GM23338 (cell line): ENCODE measurements at regions not wholly inside any gene's neighbourhood (a gene's known extent, or its start where the extent isn't known, plus 50 kb on each side); places are given as distances from the start of the nearest gene placed in this dataset.

Experiments used
- JUNB ChIP-seq: IDR thresholded peaks from one replicate; pipeline ENCODE4 v1.6.1; 2016; ENCODE audit warnings: antibody characterized with exemption; ENCODE audit not compliant: unreplicated experiment
- NANOG ChIP-seq: IDR thresholded peaks from 2 replicates; pipeline ENCODE4 v1.6.1; 2016; ENCODE audit warnings: antibody characterized with exemption, borderline replicate concordance
- REST ChIP-seq: IDR thresholded peaks from one replicate; pipeline ENCODE4 v1.6.1; 2018; ENCODE audit warnings: antibody characterized with exemption; ENCODE audit not compliant: unreplicated experiment
- ZNF331 ChIP-seq: fragments of 250-450 bp; sonication (Bioruptor Pico); IDR thresholded peaks from 2 replicates; pipeline ENCODE4 v1.5.0; 2020; ENCODE audit warnings: low read depth, mild to moderate bottlenecking, moderate library complexity
- ZNF462 ChIP-seq: fragments of 250-450 bp; sonication (Bioruptor Pico); IDR thresholded peaks from 2 replicates; pipeline ENCODE4 v1.5.0; 2020; ENCODE audit warnings: mild to moderate bottlenecking, moderate library complexity

GRCh38 chr15:58252586-58253323 is 114.6 kb downstream of the AQP9 start (continued):
- no peak for TF ChIP-seq ZNF462
- no peak for TF ChIP-seq NANOG
- no peak for TF ChIP-seq JUNB
- TF ChIP-seq REST: no peak
- no peak for TF ChIP-seq ZNF331 (CRISPR knock-in tag)
